ENCODE measurements at regions not wholly inside any gene's neighbourhood (a gene's known extent, or its start where the extent isn't known, plus 50 kb on each side); places are given as distances from the start of the nearest gene placed in this dataset.
"Not testable (repeated sequence)": the region's sequence is repeated elsewhere in the genome, so short reads cannot be mapped to it uniquely, and the experiment has no call there.

DNA sequence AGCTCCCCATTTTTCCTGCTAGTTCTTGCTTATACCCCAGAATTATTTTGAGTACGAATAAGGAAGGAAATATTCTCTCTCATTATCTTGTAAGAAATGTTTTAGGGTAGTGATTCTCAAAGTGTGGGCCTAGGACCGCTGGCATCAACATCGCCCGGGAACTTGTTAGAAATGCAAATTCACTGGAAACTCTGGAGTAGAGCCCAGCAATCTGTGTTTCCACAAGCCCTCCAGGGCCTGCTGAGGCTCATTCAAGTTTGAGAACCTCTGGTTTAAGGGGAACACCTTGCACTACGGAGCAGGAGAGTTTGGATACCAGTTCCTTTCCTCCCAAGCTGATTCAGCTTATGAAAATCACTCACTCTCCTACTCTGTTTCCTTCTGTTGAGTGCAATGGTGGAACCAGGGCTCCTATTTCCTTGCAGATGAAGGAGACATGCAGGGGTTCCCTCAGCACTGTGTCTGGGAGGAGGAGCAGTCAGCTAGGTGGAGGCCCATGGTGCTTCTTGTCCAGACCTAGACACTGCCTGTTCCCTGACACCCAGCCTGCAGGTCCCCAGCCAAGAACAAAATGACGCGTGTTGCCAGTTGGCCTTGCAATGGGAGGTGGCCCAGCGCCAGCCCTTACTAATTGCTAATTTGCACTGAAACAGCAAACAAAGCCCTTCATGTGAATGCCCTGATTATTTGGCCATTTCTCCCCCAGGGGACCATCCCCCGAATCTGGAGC, 68.5 kb downstream of the CYTL1 start:
- Mint-ChIP-seq H3K27me3 (ENCODE audit: insufficient read depth, unreplicated experiment) (peaks cover 9% of the 10 kb centered on the region), H3K27ac (ENCODE audit: unreplicated experiment) (no peak overlapping the region), H3K4me3 (ENCODE audit: unreplicated experiment) (no peak overlapping the region), H3K9me3 (ENCODE audit: unreplicated experiment) (no peaks in the 10 kb centered on the region), H3K4me1 (ENCODE audit: low read depth, unreplicated experiment) (no peaks in the 10 kb centered on the region), H3K36me3 (ENCODE audit: insufficient read depth, unreplicated experiment) (no peaks in the 10 kb centered on the region)
- Histone ChIP-seq H3K27me3 (replicated peaks; ENCODE audit: control insufficient read depth, insufficient read depth, low read length) (no peaks in the 10 kb centered on the region), H3K4me1 (no peaks in the 10 kb centered on the region), H3K9me3 (0 out of 2 replicates have a peak, but pooled peaks cover 3% of the 10 kb centered on the region), H3K4me3 (ENCODE audit: low read depth, low read length) (no peak overlapping the region), H3K36me3 (ENCODE audit: control insufficient read depth, insufficient read depth, low read length) (no peaks in the 10 kb centered on the region)
- POLR2A ChIA-PET = no interaction called here
- no peak for DNase-seq
- intact Hi-C loops (cut with micrococcal nuclease; ENCODE audit: unreplicated experiment) = no loop called here
- BruUV-seq (replicated peaks) = no TSS peak
- TF ChIP-seq, protein P1, sequence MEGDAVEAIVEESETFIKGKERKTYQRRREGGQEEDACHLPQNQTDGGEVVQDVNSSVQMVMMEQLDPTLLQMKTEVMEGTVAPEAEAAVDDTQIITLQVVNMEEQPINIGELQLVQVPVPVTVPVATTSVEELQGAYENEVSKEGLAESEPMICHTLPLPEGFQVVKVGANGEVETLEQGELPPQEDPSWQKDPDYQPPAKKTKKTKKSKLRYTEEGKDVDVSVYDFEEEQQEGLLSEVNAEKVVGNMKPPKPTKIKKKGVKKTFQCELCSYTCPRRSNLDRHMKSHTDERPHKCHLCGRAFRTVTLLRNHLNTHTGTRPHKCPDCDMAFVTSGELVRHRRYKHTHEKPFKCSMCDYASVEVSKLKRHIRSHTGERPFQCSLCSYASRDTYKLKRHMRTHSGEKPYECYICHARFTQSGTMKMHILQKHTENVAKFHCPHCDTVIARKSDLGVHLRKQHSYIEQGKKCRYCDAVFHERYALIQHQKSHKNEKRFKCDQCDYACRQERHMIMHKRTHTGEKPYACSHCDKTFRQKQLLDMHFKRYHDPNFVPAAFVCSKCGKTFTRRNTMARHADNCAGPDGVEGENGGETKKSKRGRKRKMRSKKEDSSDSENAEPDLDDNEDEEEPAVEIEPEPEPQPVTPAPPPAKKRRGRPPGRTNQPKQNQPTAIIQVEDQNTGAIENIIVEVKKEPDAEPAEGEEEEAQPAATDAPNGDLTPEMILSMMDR (IDR thresholded peaks at IDR 0.05; ENCODE audit: insufficient read depth in 1 of 2, low read depth in 1 of 2, low read length in 1 of 2, severe bottlenecking in 1 of 2, unreplicated experiment in 1 of 2) = no peak
- CTCF ChIA-PET = no interaction called here

DNA sequence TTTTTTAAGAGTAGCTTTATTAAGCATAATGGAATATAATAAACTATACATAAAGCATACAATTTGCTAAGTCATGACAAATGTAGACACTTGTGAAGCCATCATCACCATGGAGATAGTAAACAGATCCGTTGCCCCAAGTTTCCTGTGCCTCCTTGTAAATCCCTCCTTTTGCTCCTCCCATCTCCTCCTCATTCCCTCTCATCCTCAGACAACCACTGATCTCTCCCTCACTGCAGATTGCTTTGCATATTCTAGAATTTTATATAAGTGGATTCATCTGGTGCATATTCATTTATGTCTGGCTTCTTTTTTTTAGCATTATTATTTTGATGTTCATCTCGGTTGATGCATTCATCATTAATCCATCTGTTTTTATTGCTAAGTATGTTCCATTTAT, 67.0 kb downstream of the CYTL1 start:
- no peak for DNase-seq
- ChIA-PET CTCF (no interaction called here), POLR2A (no interaction called here)
- H3K9me3 ChIP-seq = 0 out of 2 replicates have a peak, but pooled peaks cover 3% of the 10 kb centered on the region
- no peak overlapping the region for H3K4me3 Mint-ChIP-seq (ENCODE audit: unreplicated experiment)
- H3K36me3 Mint-ChIP-seq (ENCODE audit: insufficient read depth, unreplicated experiment) = no peaks in the 10 kb centered on the region
- no peaks in the 10 kb centered on the region for H3K4me1 Mint-ChIP-seq (ENCODE audit: low read depth, unreplicated experiment)
- peaks cover 5% of the 10 kb centered on the region for H3K27me3 Mint-ChIP-seq (ENCODE audit: insufficient read depth, unreplicated experiment)
- no peak overlapping the region for H3K4me3 ChIP-seq (ENCODE audit: low read depth, low read length)
- TF ChIP-seq, protein P1 (IDR thresholded peaks at IDR 0.05; ENCODE audit: insufficient read depth in 1 of 2, low read depth in 1 of 2, low read length in 1 of 2, severe bottlenecking in 1 of 2, unreplicated experiment in 1 of 2) = no peak
- H3K9me3 Mint-ChIP-seq (ENCODE audit: unreplicated experiment) = no peaks in the 10 kb centered on the region
- intact Hi-C loops (cut with micrococcal nuclease; ENCODE audit: unreplicated experiment) = no loop called here
- H3K27me3 ChIP-seq (replicated peaks; ENCODE audit: control insufficient read depth, insufficient read depth, low read length) = no peaks in the 10 kb centered on the region
- no peak overlapping the region for H3K27ac Mint-ChIP-seq (ENCODE audit: unreplicated experiment)
- H3K4me1 ChIP-seq = no peaks in the 10 kb centered on the region
- no peaks in the 10 kb centered on the region for H3K36me3 ChIP-seq (ENCODE audit: control insufficient read depth, insufficient read depth, low read length)
- no TSS peak for BruUV-seq (replicated peaks)

DNA sequence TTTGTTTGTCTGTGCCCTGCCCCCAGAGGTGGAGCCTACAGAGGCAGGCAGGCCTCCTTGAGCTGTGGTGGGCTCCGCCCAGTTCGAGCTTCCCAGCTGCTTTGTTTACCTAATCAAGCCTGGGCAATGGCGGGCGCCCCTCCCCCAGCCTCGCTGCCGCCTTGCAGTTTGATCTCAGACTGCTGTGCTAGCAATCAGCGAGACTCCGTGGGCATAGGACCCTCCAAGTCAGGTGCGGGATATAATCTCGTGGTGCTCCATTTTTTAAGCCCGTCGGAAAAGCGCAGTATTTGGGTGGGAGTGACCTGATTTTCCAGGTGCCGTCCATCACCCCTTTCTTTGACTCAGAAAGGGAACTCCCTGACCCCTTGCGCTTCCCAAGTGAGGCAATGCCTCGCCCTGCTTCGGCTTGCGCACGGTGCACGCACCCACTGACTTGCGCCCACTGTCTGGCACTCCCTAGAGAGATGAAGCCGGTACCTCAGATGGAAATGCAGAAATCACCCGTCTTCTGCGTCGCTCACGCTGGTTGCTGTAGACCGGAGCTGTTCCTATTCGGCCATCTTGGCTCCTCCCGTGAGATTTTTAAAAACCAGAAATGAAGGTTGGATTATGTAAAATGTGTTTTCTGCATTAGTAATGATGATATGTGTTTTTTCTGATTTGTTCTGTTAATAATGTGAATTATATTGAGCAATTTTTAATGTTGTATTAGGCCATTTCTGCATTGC, 59.7 kb downstream of the CYTL1 start:
- BruUV-seq (replicated peaks) = not testable (repeated sequence)

More for the DNA sequence above, 59.7 kb downstream of the CYTL1 start:
- H3K27me3 Mint-ChIP-seq (ENCODE audit: insufficient read depth, unreplicated experiment); CTCF ChIA-PET; H3K36me3 ChIP-seq (ENCODE audit: control insufficient read depth, insufficient read depth, low read length); DNase-seq; H3K27ac Mint-ChIP-seq (ENCODE audit: unreplicated experiment); H3K4me1 ChIP-seq; H3K4me3 Mint-ChIP-seq (ENCODE audit: unreplicated experiment); H3K27me3 ChIP-seq (replicated peaks; ENCODE audit: control insufficient read depth, insufficient read depth, low read length); intact Hi-C loops (cut with micrococcal nuclease; ENCODE audit: unreplicated experiment); POLR2A ChIA-PET; H3K4me3 ChIP-seq (ENCODE audit: low read depth, low read length); H3K36me3 Mint-ChIP-seq (ENCODE audit: insufficient read depth, unreplicated experiment); H3K4me1 Mint-ChIP-seq (ENCODE audit: low read depth, unreplicated experiment): not testable (repeated sequence)
- peaks cover 23% of the 10 kb centered on the region for H3K9me3 Mint-ChIP-seq (ENCODE audit: unreplicated experiment)
- peaks cover 15% of the 10 kb centered on the region for H3K9me3 ChIP-seq
